ENCODE measurements at regions not wholly inside any gene's neighbourhood (a gene's known extent, or its start where the extent isn't known, plus 50 kb on each side); places are given as distances from the start of the nearest gene placed in this dataset.

GRCh38 chr2:122982936-122983335, 1042.2 kb upstream of the CNTNAP5 start:
- no peaks in the 10 kb centered on the region for H3K27me3 Mint-ChIP-seq (ENCODE audit: low read depth in 2 of 2)
- TF ChIP-seq CTCF (IDR thresholded peaks at IDR 0.05): no peak
- ATAC-seq: no peak
- Histone ChIP-seq H3K9me3 (ENCODE audit: control insufficient read depth, insufficient read depth, low read length) (peaks cover 2% of the 10 kb centered on the region), H3K27ac (ENCODE audit: low read length) (no peak overlapping the region), H3K27me3 (ENCODE audit: control insufficient read depth, insufficient read depth, low read length) (no peaks in the 10 kb centered on the region), H3K36me3 (ENCODE audit: control insufficient read depth, insufficient read depth, low read length) (no peaks in the 10 kb centered on the region), H3K4me1 (ENCODE audit: control insufficient read depth, insufficient read depth, low read length) (no peaks in the 10 kb centered on the region), H3K4me3 (ENCODE audit: low read length) (no peak overlapping the region)
- H3K4me1 Mint-ChIP-seq: no peaks in the 10 kb centered on the region
- DNase-seq: no peak
- WGBS (ENCODE audit: insufficient coverage): 86% methylated on average over 1 of the region's 1 CpG
- H3K9me3 Mint-ChIP-seq: peaks cover 5 to 18% of the 10 kb centered on the region in 2 donors
- H3K27ac Mint-ChIP-seq: no peak overlapping the region
- H3K4me3 Mint-ChIP-seq: no peak overlapping the region
- intact Hi-C loops (cut with micrococcal nuclease): no loop called here
- no peaks in the 10 kb centered on the region for H3K36me3 Mint-ChIP-seq

- Histone ChIP-seq H3K4me3 (ENCODE audit: low read length) (no peak overlapping the region), H3K36me3 (ENCODE audit: control insufficient read depth, insufficient read depth, low read length) (no peaks in the 10 kb centered on the region), H3K9me3 (ENCODE audit: control insufficient read depth, insufficient read depth, low read length) (peaks cover 21% of the 10 kb centered on the region), H3K27me3 (ENCODE audit: control insufficient read depth, insufficient read depth, low read length) (no peaks in the 10 kb centered on the region), H3K27ac (ENCODE audit: low read length) (no peak overlapping the region), H3K4me1 (ENCODE audit: control insufficient read depth, insufficient read depth, low read length) (no peaks in the 10 kb centered on the region)
- WGBS (ENCODE audit: insufficient coverage): 87% methylated on average over 8 of the region's 8 CpGs
- peaks cover 10 to 18% of the 10 kb centered on the region in 2 donors for H3K9me3 Mint-ChIP-seq
- intact Hi-C loops (cut with micrococcal nuclease): no loop called here
- no peak overlapping the region for H3K4me3 Mint-ChIP-seq
- no peak overlapping the region for H3K27ac Mint-ChIP-seq
- no peak for DNase-seq
- no peaks in the 10 kb centered on the region for H3K27me3 Mint-ChIP-seq (ENCODE audit: low read depth in 2 of 2)
- ATAC-seq: peak in 1 of 3 donors; percentile 21
- no peak for TF ChIP-seq CTCF (IDR thresholded peaks at IDR 0.05)
- no peaks in the 10 kb centered on the region for H3K36me3 Mint-ChIP-seq
- H3K4me1 Mint-ChIP-seq: no peaks in the 10 kb centered on the region
Measured at GRCh38 chr2:122988395-122989221, 1036.5 kb upstream of the CNTNAP5 start.

- Histone ChIP-seq H3K9me3 (ENCODE audit: control insufficient read depth, insufficient read depth, low read length) (peaks cover 16% of the 10 kb centered on the region), H3K4me1 (ENCODE audit: control insufficient read depth, insufficient read depth, low read length) (no peaks in the 10 kb centered on the region), H3K27ac (ENCODE audit: low read length) (no peak overlapping the region), H3K36me3 (ENCODE audit: control insufficient read depth, insufficient read depth, low read length) (no peaks in the 10 kb centered on the region), H3K4me3 (ENCODE audit: low read length) (no peak overlapping the region), H3K27me3 (ENCODE audit: control insufficient read depth, insufficient read depth, low read length) (no peaks in the 10 kb centered on the region)
- no peaks in the 10 kb centered on the region for H3K36me3 Mint-ChIP-seq
- WGBS (ENCODE audit: insufficient coverage): no CpG with 5 or more reads among the region's 1 CpG
- no peak overlapping the region for H3K4me3 Mint-ChIP-seq
- peaks cover 10 to 16% of the 10 kb centered on the region in 2 donors for H3K9me3 Mint-ChIP-seq
- H3K4me1 Mint-ChIP-seq: no peaks in the 10 kb centered on the region
- ATAC-seq (no peak), DNase-seq (no peak)
- intact Hi-C loops (cut with micrococcal nuclease): no loop called here
- TF ChIP-seq CTCF (IDR thresholded peaks at IDR 0.05): no peak
- no peaks in the 10 kb centered on the region for H3K27me3 Mint-ChIP-seq (ENCODE audit: low read depth in 2 of 2)
- H3K27ac Mint-ChIP-seq: no peak overlapping the region
Measured at GRCh38 chr2:122993592-122993991, 1031.5 kb upstream of the CNTNAP5 start.

GRCh38 chr2:122999258-122999657, 1025.8 kb upstream of the CNTNAP5 start:
- H3K27me3 ChIP-seq (ENCODE audit: control insufficient read depth, insufficient read depth, low read length): no peaks in the 10 kb centered on the region
- H3K4me1 Mint-ChIP-seq: no peaks in the 10 kb centered on the region
- no peaks in the 10 kb centered on the region for H3K27me3 Mint-ChIP-seq (ENCODE audit: low read depth in 2 of 2)
- H3K27ac Mint-ChIP-seq: no peak overlapping the region
- TF ChIP-seq CTCF (IDR thresholded peaks at IDR 0.05): no peak
- no peaks in the 10 kb centered on the region for H3K36me3 Mint-ChIP-seq
- H3K27ac ChIP-seq (ENCODE audit: low read length): no peak overlapping the region
- no peaks in the 10 kb centered on the region for H3K36me3 ChIP-seq (ENCODE audit: control insufficient read depth, insufficient read depth, low read length)
- no peaks in the 10 kb centered on the region for H3K4me1 ChIP-seq (ENCODE audit: control insufficient read depth, insufficient read depth, low read length)
- H3K9me3 ChIP-seq (ENCODE audit: control insufficient read depth, insufficient read depth, low read length): no peaks in the 10 kb centered on the region
- intact Hi-C loops (cut with micrococcal nuclease): no loop called here
- H3K4me3 Mint-ChIP-seq: no peak overlapping the region
- no peak for ATAC-seq
- no peak overlapping the region for H3K4me3 ChIP-seq (ENCODE audit: low read length)
- peaks cover 14 to 22% of the 10 kb centered on the region in 2 donors for H3K9me3 Mint-ChIP-seq
- 75% methylated on average over 2 of the region's 3 CpGs for WGBS (ENCODE audit: insufficient coverage)
- no peak for DNase-seq

Measured in natural killer cell (primary cell).